CD14-positive monocyte (primary cell): ENCODE measurements at regions not wholly inside any gene's neighbourhood (a gene's known extent, or its start where the extent isn't known, plus 50 kb on each side); places are given as distances from the start of the nearest gene placed in this dataset.

ENCODE experiments used
- DNase-seq, 3 donors: peaks; one replicate each; pipeline ENCODE4 v3.0.0-alpha.2; 2011 to 2022
- H2AFZ ChIP-seq: 2 replicates; pipeline ENCODE4 v1.6.0; 2012; ENCODE audit warnings: mild to moderate bottlenecking, low read depth, low read length, inconsistent platforms; ENCODE audit not compliant: insufficient read depth, poor library complexity, severe bottlenecking
- H3K27ac ChIP-seq, 2 donors: 1 replicate in 1 of 2; 2 replicates in 1 of 2; pipeline ENCODE4 v1.5.1; 2012 to 2013; ENCODE audit warnings: low read length in 2 of 2, control low read depth in 1 of 2, inconsistent platforms in 1 of 2, low read depth in 1 of 2, mild to moderate bottlenecking in 1 of 2
- H3K27me3 ChIP-seq, 2 donors: one replicate each; pipeline versions ENCODE4 v1.6.0 to v1.6.1; 2011 to 2013; ENCODE audit warnings: low read length in 2 of 2; ENCODE audit not compliant: control insufficient read depth in 2 of 2, insufficient read depth in 2 of 2
- H3K36me3 ChIP-seq, 2 donors: replicated peaks in 1 of 2; 1 replicate in 1 of 2; 2 replicates in 1 of 2; pipeline versions ENCODE4 v1.5.1 to v1.6.1; 2012 to 2013; ENCODE audit warnings: low read length in 2 of 2, control low read depth in 1 of 2, inconsistent platforms in 1 of 2, mild to moderate bottlenecking in 1 of 2; ENCODE audit not compliant: insufficient read depth in 2 of 2, control insufficient read depth in 1 of 2
- H3K4me1 ChIP-seq, 2 donors: 1 replicate in 1 of 2; 2 replicates in 1 of 2; pipeline versions ENCODE4 v1.5.1 to v1.6.1; 2012 to 2013; ENCODE audit warnings: low read length in 2 of 2, control low read depth in 1 of 2, inconsistent platforms in 1 of 2, mild to moderate bottlenecking in 1 of 2, moderate library complexity in 1 of 2; ENCODE audit not compliant: insufficient read depth in 2 of 2, control insufficient read depth in 1 of 2
- H3K4me2 ChIP-seq: replicated peaks from 2 replicates; pipeline ENCODE3; 2012; ENCODE audit warnings: low read length, moderate library complexity, mild to moderate bottlenecking; ENCODE audit not compliant: poor library complexity, severe bottlenecking; ENCODE audit errors: extremely low read depth
- H3K4me3 ChIP-seq, 3 experiments: fragments of 200-600 bp in 1 of 3; sonication (generic) in 1 of 3; replicated peaks in 1 of 3; 1 replicate in 2 of 3; 2 replicates in 1 of 3; pipeline ENCODE4 v1.5.1; 2011 to 2013; ENCODE audit warnings: low read length in 3 of 3, mild to moderate bottlenecking in 3 of 3, control low read depth in 2 of 3, low read depth in 2 of 3, inconsistent platforms in 1 of 3, moderate library complexity in 1 of 3
- H3K79me2 ChIP-seq: 2 replicates; pipeline ENCODE4 v1.6.0; 2012; ENCODE audit warnings: mild to moderate bottlenecking, control low read depth, inconsistent platforms, low read length, moderate library complexity; ENCODE audit not compliant: insufficient read depth
- H3K9ac ChIP-seq: 2 replicates; pipeline ENCODE4 v1.6.0; 2017; ENCODE audit warnings: low read length, mild to moderate bottlenecking; ENCODE audit not compliant: insufficient read depth, poor library complexity, severe bottlenecking
- H3K9me3 ChIP-seq, 2 donors: replicated peaks in 1 of 2; 1 replicate in 1 of 2; 2 replicates in 1 of 2; pipeline versions ENCODE4 v1.5.1 to v1.6.1; 2012 to 2013; ENCODE audit warnings: low read length in 2 of 2, control low read depth in 1 of 2; ENCODE audit not compliant: control insufficient read depth in 1 of 2, insufficient read depth in 1 of 2
- H4K20me1 ChIP-seq: 2 replicates; pipeline ENCODE4 v1.6.0; 2012; ENCODE audit warnings: mild to moderate bottlenecking, low read length, control low read depth, moderate library complexity; ENCODE audit not compliant: insufficient read depth
- H3K27ac Mint-ChIP-seq, 7 donors: one replicate each; pipeline ENCODE4 v1.8.0; 2020; ENCODE audit warnings: mild to moderate bottlenecking in 7 of 7, mixed read lengths in 7 of 7, moderate library complexity in 6 of 7, inconsistent platforms in 2 of 7
- H3K27me3 Mint-ChIP-seq, 3 donors: one replicate each; pipeline ENCODE4 v1.8.0; 2021 to 2022; ENCODE audit warnings: low read depth in 3 of 3, mild to moderate bottlenecking in 3 of 3, mixed read lengths in 3 of 3, moderate library complexity in 3 of 3, inconsistent platforms in 1 of 3
- H3K36me3 Mint-ChIP-seq, 2 donors: one replicate each; pipeline ENCODE4 v1.8.0; 2020; ENCODE audit warnings: mixed read lengths in 2 of 2, inconsistent platforms in 1 of 2, mild to moderate bottlenecking in 1 of 2
- H3K4me1 Mint-ChIP-seq: one replicate; pipeline ENCODE4 v1.8.0; 2020; ENCODE audit warnings: mild to moderate bottlenecking, mixed read lengths
- H3K4me3 Mint-ChIP-seq, 2 donors: one replicate each; pipeline ENCODE4 v1.8.0; 2020; ENCODE audit warnings: mild to moderate bottlenecking in 2 of 2, mixed read lengths in 2 of 2, moderate library complexity in 1 of 2
- H3K9me3 Mint-ChIP-seq, 7 donors: one replicate each; pipeline ENCODE4 v1.8.0; 2020 to 2022; ENCODE audit warnings: mixed read lengths in 7 of 7, mild to moderate bottlenecking in 6 of 7, moderate library complexity in 6 of 7, inconsistent platforms in 2 of 7
- CTCF ChIP-seq: fragments of 200-600 bp; IDR thresholded peaks from one replicate; pipeline ENCODE4 v1.8.0; 2022; ENCODE audit warnings: antibody characterized with exemption, mild to moderate bottlenecking
- WGBS: methylation state at CpG from one replicate; pipeline ENCODE4 v1.1.5; 2013; ENCODE audit warnings: missing lambda C conversion rate; ENCODE audit not compliant: insufficient coverage; 5-methylcytosine and 5-hydroxymethylcytosine counted together
- intact Hi-C, 2 donors: fragments of 100-400 bp; cut with micrococcal nuclease; formaldehyde crosslinking; loops; one replicate each; pipeline versions ENCODE4 v1.15.0 to v1.15.1; 2023

- Histone ChIP-seq H3K4me3 (no peak overlapping the region), H3K36me3 (no peaks in the 10 kb centered on the region), H3K4me2 (no peak overlapping the region), H3K27me3 (no peaks in the 10 kb centered on the region), H2AFZ (no peak overlapping the region), H4K20me1 (no peaks in the 10 kb centered on the region), H3K79me2 (no peaks in the 10 kb centered on the region), H3K9ac (no peak overlapping the region), H3K27ac (no peak overlapping the region), H3K4me1 (no peaks in the 10 kb centered on the region), H3K9me3 (no peaks in the 10 kb centered on the region)
- DNase-seq = no peak
- no peak overlapping the region for H3K4me3 Mint-ChIP-seq
- no peaks in the 10 kb centered on the region for H3K36me3 Mint-ChIP-seq
- WGBS = 95% methylated on average over 4 of the region's 4 CpGs
- no peak for TF ChIP-seq CTCF
- no peaks in the 10 kb centered on the region for H3K4me1 Mint-ChIP-seq
- intact Hi-C loops = no loop called here
- peaks cover 2 to 18% (median 4%) of the 10 kb centered on the region in 3 donors for H3K27me3 Mint-ChIP-seq
- H3K9me3 Mint-ChIP-seq = peaks cover 0 to 3% (median 0%) of the 10 kb centered on the region in 7 donors
- H3K27ac Mint-ChIP-seq = no peak overlapping the region
Observed at GRCh38 chr6:106885679-106886078, 88.8 kb downstream of the CD24 start.

GRCh38 chr6:106884576-106884975 is 90.0 kb downstream of the CD24 start:
- H3K9ac ChIP-seq = no peak overlapping the region
- no peaks in the 10 kb centered on the region for H3K79me2 ChIP-seq
- H3K9me3 Mint-ChIP-seq = peaks cover 0 to 3% (median 0%) of the 10 kb centered on the region in 7 donors
- no peak overlapping the region for H3K4me3 Mint-ChIP-seq
- no peak overlapping the region for H3K4me2 ChIP-seq
- no peaks in the 10 kb centered on the region for H3K9me3 ChIP-seq
- no peaks in the 10 kb centered on the region for H3K36me3 ChIP-seq
- no peak overlapping the region for H3K4me3 ChIP-seq
- DNase-seq = no peak
- intact Hi-C loops = no loop called here
- H2AFZ ChIP-seq = no peak overlapping the region
- H3K4me1 ChIP-seq = no peaks in the 10 kb centered on the region
- no peaks in the 10 kb centered on the region for H3K27me3 ChIP-seq
- no peak overlapping the region for H3K27ac Mint-ChIP-seq
- peaks cover 2 to 16% (median 4%) of the 10 kb centered on the region in 3 donors for H3K27me3 Mint-ChIP-seq
- no peak overlapping the region for H3K27ac ChIP-seq
- no peaks in the 10 kb centered on the region for H3K36me3 Mint-ChIP-seq
- H4K20me1 ChIP-seq = no peaks in the 10 kb centered on the region
- TF ChIP-seq CTCF = no peak
- WGBS = no CpG with 5 or more reads among the region's 6 CpGs
- H3K4me1 Mint-ChIP-seq = no peaks in the 10 kb centered on the region
